ENCODE measurements at regions not wholly inside any gene's neighbourhood (a gene's known extent, or its start where the extent isn't known, plus 50 kb on each side); places are given as distances from the start of the nearest gene placed in this dataset.
"Not testable (repeated sequence)": the region's sequence is repeated elsewhere in the genome, so short reads cannot be mapped to it uniquely, and the experiment has no call there.

GRCh38 chrX:27309406-27309805, 153.7 kb downstream of the PPP4R3C start:
- no peaks in the 10 kb centered on the region for H3K36me3 ChIP-seq (ENCODE audit: insufficient read depth, low read length)

GRCh38 chrX:27307546-27307945, 155.6 kb downstream of the PPP4R3C start:
- Histone ChIP-seq H3K9ac (ENCODE audit: low read length) (no peak overlapping the region), H3K27ac (ENCODE audit: low read depth, low read length, poor library complexity, severe bottlenecking) (no peak overlapping the region), H3F3A (ENCODE audit: insufficient read depth, low read length) (no peaks in the 10 kb centered on the region), H3K79me2 (ENCODE audit: insufficient read depth, low read length) (no peaks in the 10 kb centered on the region), H3K36me3 (ENCODE audit: insufficient read depth, low read length) (no peaks in the 10 kb centered on the region), H3K4me3 (ENCODE audit: low read depth, low read length, poor library complexity, severe bottlenecking) (no peak overlapping the region), H3K9me3 (ENCODE audit: low read length) (no peaks in the 10 kb centered on the region), H3K4me2 (ENCODE audit: low read length) (no peak overlapping the region), H4K20me1 (ENCODE audit: insufficient read depth, low read length) (no peaks in the 10 kb centered on the region), H2AFZ (ENCODE audit: low read length) (no peak overlapping the region), H3K9me2 (ENCODE audit: low read depth, low read length) (no peaks in the 10 kb centered on the region), H3K4me1 (ENCODE audit: insufficient read depth, low read length, severe bottlenecking) (no peaks in the 10 kb centered on the region), H3K27me3 (ENCODE audit: insufficient read depth, low read length) (no peaks in the 10 kb centered on the region)
- TF ChIP-seq EZH2 (IDR thresholded peaks at IDR 0.05; ENCODE audit: borderline replicate concordance, low read length) (no peak), CTCF (IDR thresholded peaks at IDR 0.05; ENCODE audit: low read length) (no peak)

More at GRCh38 chrX:27309406-27309805, 153.7 kb downstream of the PPP4R3C start:
- no peaks in the 10 kb centered on the region for H3F3A ChIP-seq (ENCODE audit: insufficient read depth, low read length)
- TF ChIP-seq CTCF (IDR thresholded peaks at IDR 0.05; ENCODE audit: low read length) (no peak), EZH2 (IDR thresholded peaks at IDR 0.05; ENCODE audit: borderline replicate concordance, low read length) (no peak)
- no peaks in the 10 kb centered on the region for H3K4me1 ChIP-seq (ENCODE audit: insufficient read depth, low read length, severe bottlenecking)
- H3K9me2 ChIP-seq (ENCODE audit: low read depth, low read length) = no peaks in the 10 kb centered on the region
- no peak overlapping the region for H3K9ac ChIP-seq (ENCODE audit: low read length)
- H3K79me2 ChIP-seq (ENCODE audit: insufficient read depth, low read length) = no peaks in the 10 kb centered on the region
- H4K20me1 ChIP-seq (ENCODE audit: insufficient read depth, low read length) = no peaks in the 10 kb centered on the region
- no peak overlapping the region for H3K27ac ChIP-seq (ENCODE audit: low read depth, low read length, poor library complexity, severe bottlenecking)
- H3K4me3 ChIP-seq (ENCODE audit: low read depth, low read length, poor library complexity, severe bottlenecking) = no peak overlapping the region
- H3K9me3 ChIP-seq (ENCODE audit: low read length) = no peaks in the 10 kb centered on the region
- H3K4me2 ChIP-seq (ENCODE audit: low read length) = no peak overlapping the region
- no peak overlapping the region for H2AFZ ChIP-seq (ENCODE audit: low read length)
- H3K27me3 ChIP-seq (ENCODE audit: insufficient read depth, low read length) = no peaks in the 10 kb centered on the region

DNA sequence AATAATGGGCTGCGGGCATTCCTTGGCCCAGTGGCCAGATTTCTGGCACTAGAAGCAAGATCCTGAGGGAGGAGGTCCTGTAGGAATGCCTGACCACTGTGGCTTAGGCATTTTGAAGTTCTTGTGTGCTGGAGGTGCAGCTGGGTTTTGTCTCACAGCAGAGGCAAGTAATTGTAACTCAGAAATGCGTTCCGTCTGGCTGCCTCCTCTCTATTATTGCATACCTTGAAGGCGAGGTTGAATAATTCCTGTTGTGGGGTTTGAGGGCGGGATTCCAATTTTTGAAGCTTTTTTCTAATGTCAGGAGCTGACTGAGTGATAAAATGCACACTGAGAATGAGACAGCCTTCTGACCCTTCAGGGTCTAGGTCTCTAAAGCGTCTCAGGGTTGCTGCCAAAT, 170.6 kb downstream of the PPP4R3C start:
- not testable (repeated sequence) for H3K9me3 ChIP-seq (ENCODE audit: low read length); H3K4me3 ChIP-seq (ENCODE audit: low read depth, low read length, poor library complexity, severe bottlenecking); H3K79me2 ChIP-seq (ENCODE audit: insufficient read depth, low read length); H2AFZ ChIP-seq (ENCODE audit: low read length); H3K36me3 ChIP-seq (ENCODE audit: insufficient read depth, low read length); H3K4me2 ChIP-seq (ENCODE audit: low read length); H3K27me3 ChIP-seq (ENCODE audit: insufficient read depth, low read length); H3F3A ChIP-seq (ENCODE audit: insufficient read depth, low read length); H4K20me1 ChIP-seq (ENCODE audit: insufficient read depth, low read length); H3K4me1 ChIP-seq (ENCODE audit: insufficient read depth, low read length, severe bottlenecking); H3K9ac ChIP-seq (ENCODE audit: low read length); H3K9me2 ChIP-seq (ENCODE audit: low read depth, low read length); H3K27ac ChIP-seq (ENCODE audit: low read depth, low read length, poor library complexity, severe bottlenecking)

DNA sequence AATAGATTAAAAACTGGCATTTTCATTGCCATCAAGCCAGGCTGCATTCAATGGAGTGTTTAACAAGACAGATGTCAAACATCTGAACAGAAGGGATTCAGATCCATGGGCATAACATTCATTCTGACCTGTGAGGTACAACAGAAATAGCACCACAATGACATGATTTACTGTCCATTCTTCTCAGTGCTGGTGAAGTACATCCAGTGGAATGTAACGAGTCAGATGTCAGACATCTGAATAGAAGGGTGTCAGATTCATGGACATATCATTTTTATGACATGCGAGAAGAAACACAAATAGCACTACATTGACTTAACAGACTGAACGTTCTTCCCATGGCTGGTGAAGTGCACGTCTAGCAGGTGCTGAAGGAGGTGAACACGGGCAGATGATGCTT, 186.4 kb downstream of the PPP4R3C start:
- Histone ChIP-seq H3K79me2 (ENCODE audit: insufficient read depth, low read length) (no peaks in the 10 kb centered on the region), H3K9me2 (ENCODE audit: low read depth, low read length) (no peaks in the 10 kb centered on the region), H3K4me1 (ENCODE audit: insufficient read depth, low read length, severe bottlenecking) (no peaks in the 10 kb centered on the region), H2AFZ (ENCODE audit: low read length) (no peak overlapping the region), H3K36me3 (ENCODE audit: insufficient read depth, low read length) (no peaks in the 10 kb centered on the region), H3F3A (ENCODE audit: insufficient read depth, low read length) (no peaks in the 10 kb centered on the region), H3K27me3 (ENCODE audit: insufficient read depth, low read length) (no peaks in the 10 kb centered on the region), H3K4me3 (ENCODE audit: low read depth, low read length, poor library complexity, severe bottlenecking) (no peak overlapping the region), H3K9me3 (ENCODE audit: low read length) (no peaks in the 10 kb centered on the region), H3K9ac (ENCODE audit: low read length) (no peak overlapping the region), H3K4me2 (ENCODE audit: low read length) (no peak overlapping the region), H3K27ac (ENCODE audit: low read depth, low read length, poor library complexity, severe bottlenecking) (no peak overlapping the region), H4K20me1 (ENCODE audit: insufficient read depth, low read length) (no peaks in the 10 kb centered on the region)
- no peak for TF ChIP-seq CTCF (IDR thresholded peaks at IDR 0.05; ENCODE audit: low read length)
- TF ChIP-seq EZH2 (IDR thresholded peaks at IDR 0.05; ENCODE audit: borderline replicate concordance, low read length) = no peak

Data from OCI-LY1 (cell line).